Osteoblast (primary cell): ENCODE measurements at regions not wholly inside any gene's neighbourhood (a gene's known extent, or its start where the extent isn't known, plus 50 kb on each side); places are given as distances from the start of the nearest gene placed in this dataset.

Experiments
- DNase-seq: peaks from one replicate; pipeline ENCODE4 v3.0.0; 2011; ENCODE audit warnings: low spot score, mixed read lengths; ENCODE audit not compliant: insufficient read length; ENCODE audit errors: missing footprints
- H2AFZ ChIP-seq: 2 replicates; pipeline ENCODE4 v1.6.0; 2011; ENCODE audit warnings: mild to moderate bottlenecking, low read length
- H3K27ac ChIP-seq: 2 replicates; pipeline ENCODE4 v1.5.1; 2011; ENCODE audit warnings: mild to moderate bottlenecking, low read depth, low read length, moderate library complexity
- H3K27me3 ChIP-seq: 2 replicates; pipeline ENCODE4 v1.6.0; 2012; ENCODE audit warnings: mild to moderate bottlenecking, control low read depth, inconsistent platforms, low read length, moderate library complexity; ENCODE audit not compliant: insufficient read depth
- H3K36me3 ChIP-seq: 2 replicates; pipeline ENCODE4 v1.5.1; 2011; ENCODE audit warnings: mild to moderate bottlenecking, low read length, control low read depth, moderate library complexity; ENCODE audit not compliant: insufficient read depth
- H3K4me1 ChIP-seq: 2 replicates; pipeline ENCODE4 v1.5.1; 2011; ENCODE audit warnings: mild to moderate bottlenecking, low read length, control low read depth, moderate library complexity; ENCODE audit not compliant: insufficient read depth
- H3K4me2 ChIP-seq: 2 replicates; pipeline ENCODE4 v1.6.0; 2011; ENCODE audit warnings: mild to moderate bottlenecking, low read length; ENCODE audit not compliant: insufficient read depth
- H3K4me3 ChIP-seq: fragments of 200-600 bp; sonication (generic); 3 replicates; pipeline ENCODE4 v1.5.1; 2012; ENCODE audit warnings: mild to moderate bottlenecking, low read length, inconsistent platforms; ENCODE audit not compliant: insufficient read depth
- H3K79me2 ChIP-seq: 2 replicates; pipeline ENCODE4 v1.6.0; 2012; ENCODE audit warnings: mild to moderate bottlenecking, low read length, control low read depth, inconsistent platforms; ENCODE audit not compliant: insufficient read depth
- H3K9me3 ChIP-seq: 2 replicates; pipeline ENCODE4 v1.5.1; 2011; ENCODE audit warnings: low read depth, low read length, control low read depth
- H4K20me1 ChIP-seq: 2 replicates; pipeline ENCODE4 v1.6.0; 2012; ENCODE audit warnings: mild to moderate bottlenecking, low read length, control low read depth; ENCODE audit not compliant: insufficient read depth
- TF ChIP-seq, protein P1 (sequence below): IDR thresholded peaks from 2 replicates; pipeline ENCODE4 v1.5.1; 2011; ENCODE audit warnings: mild to moderate bottlenecking, low read depth, low read length, moderate library complexity; ENCODE audit errors: extremely low read depth

- Histone ChIP-seq H3K4me1 (no peaks in the 10 kb centered on the region), H4K20me1 (no peaks in the 10 kb centered on the region), H2AFZ (no peak overlapping the region), H3K27me3 (no peaks in the 10 kb centered on the region), H3K27ac (no peak overlapping the region), H3K4me3 (no peak overlapping the region), H3K9me3 (no peaks in the 10 kb centered on the region), H3K36me3 (no peaks in the 10 kb centered on the region), H3K79me2 (no peaks in the 10 kb centered on the region), H3K4me2 (no peak overlapping the region)
- TF ChIP-seq, protein P1, sequence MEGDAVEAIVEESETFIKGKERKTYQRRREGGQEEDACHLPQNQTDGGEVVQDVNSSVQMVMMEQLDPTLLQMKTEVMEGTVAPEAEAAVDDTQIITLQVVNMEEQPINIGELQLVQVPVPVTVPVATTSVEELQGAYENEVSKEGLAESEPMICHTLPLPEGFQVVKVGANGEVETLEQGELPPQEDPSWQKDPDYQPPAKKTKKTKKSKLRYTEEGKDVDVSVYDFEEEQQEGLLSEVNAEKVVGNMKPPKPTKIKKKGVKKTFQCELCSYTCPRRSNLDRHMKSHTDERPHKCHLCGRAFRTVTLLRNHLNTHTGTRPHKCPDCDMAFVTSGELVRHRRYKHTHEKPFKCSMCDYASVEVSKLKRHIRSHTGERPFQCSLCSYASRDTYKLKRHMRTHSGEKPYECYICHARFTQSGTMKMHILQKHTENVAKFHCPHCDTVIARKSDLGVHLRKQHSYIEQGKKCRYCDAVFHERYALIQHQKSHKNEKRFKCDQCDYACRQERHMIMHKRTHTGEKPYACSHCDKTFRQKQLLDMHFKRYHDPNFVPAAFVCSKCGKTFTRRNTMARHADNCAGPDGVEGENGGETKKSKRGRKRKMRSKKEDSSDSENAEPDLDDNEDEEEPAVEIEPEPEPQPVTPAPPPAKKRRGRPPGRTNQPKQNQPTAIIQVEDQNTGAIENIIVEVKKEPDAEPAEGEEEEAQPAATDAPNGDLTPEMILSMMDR, result no peak
- no peak for DNase-seq
These were observed 54.0 kb downstream of the MAP10 start for GRCh38 chr1:232859216-232859615.

DNA sequence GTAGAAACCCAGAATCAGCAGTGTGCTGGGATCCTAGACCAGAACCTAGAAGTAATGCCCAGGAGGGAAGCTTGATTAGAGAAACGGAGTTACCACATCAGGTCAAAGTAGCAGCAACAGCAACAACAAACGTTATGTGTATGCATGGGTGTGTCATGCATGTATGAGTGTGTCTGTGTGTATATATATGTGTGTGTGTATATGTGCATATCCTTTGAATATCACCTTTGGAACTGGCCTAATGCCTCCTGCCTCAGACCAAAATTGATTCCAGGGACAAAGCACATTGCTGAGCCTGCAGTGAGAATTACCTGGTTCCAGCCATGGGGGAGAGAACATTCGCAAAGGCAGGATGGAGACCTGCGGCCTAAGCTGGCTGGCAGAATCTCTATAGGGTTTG lies 55.9 kb downstream of the MAP10 start:
- no peak for DNase-seq
- TF ChIP-seq, protein P1, result no peak
- Histone ChIP-seq H2AFZ (no peak overlapping the region), H3K9me3 (no peaks in the 10 kb centered on the region), H3K4me2 (no peak overlapping the region), H3K4me1 (no peaks in the 10 kb centered on the region), H4K20me1 (no peaks in the 10 kb centered on the region), H3K4me3 (no peak overlapping the region), H3K27ac (no peak overlapping the region), H3K27me3 (no peaks in the 10 kb centered on the region), H3K36me3 (no peaks in the 10 kb centered on the region), H3K79me2 (no peaks in the 10 kb centered on the region)

GRCh38 chr1:232863544-232864275 lies 58.5 kb downstream of the MAP10 start:
- Histone ChIP-seq H3K4me3 (no peak overlapping the region), H3K9me3 (no peaks in the 10 kb centered on the region), H3K36me3 (no peaks in the 10 kb centered on the region), H3K27me3 (no peaks in the 10 kb centered on the region), H4K20me1 (no peaks in the 10 kb centered on the region), H3K27ac (no peak overlapping the region), H3K4me2 (no peak overlapping the region), H3K79me2 (no peaks in the 10 kb centered on the region), H3K4me1 (peaks cover 3% of the 10 kb centered on the region), H2AFZ (no peak overlapping the region)
- TF ChIP-seq, protein P1, result no peak
- no peak for DNase-seq

DNA sequence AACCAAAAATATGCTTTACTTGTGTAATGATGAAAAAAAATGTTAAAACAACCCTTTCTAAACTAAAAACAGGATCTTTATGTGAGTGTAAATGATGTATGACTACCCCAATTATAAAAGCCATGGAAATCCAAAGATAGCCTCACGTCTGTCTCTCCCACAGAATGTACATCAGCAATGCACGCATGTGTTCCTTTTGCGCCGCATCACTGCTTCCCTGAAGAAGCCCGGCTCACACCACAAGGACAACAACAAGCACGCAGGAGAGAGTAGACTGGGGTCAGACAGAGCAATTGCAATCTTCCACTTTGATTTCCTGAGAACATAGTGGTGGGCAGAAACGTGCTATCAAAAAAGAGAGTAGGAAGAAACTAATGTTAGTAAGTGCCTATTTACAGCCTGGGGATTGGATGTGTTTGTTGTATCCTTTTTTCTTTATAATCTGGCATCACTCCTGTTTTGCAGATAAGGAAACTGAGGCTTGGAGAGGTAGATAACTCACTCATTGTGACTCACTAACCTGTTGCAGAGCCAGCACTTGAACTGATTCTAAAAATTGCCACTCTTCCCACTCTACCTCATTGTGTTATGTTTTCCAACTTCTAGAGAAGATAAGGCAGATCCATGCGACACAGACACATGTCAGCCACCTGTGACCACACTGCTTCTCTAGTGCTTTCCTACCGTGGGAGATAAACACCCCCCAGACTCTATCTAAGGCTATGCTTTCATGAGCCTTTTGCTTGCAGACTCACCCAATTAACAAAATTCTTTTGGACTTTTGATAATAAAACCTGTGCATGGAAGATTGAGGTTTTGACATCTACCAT lies 60.1 kb downstream of the MAP10 start:
- no peak for DNase-seq
- peaks cover 10% of the 10 kb centered on the region for H3K4me1 ChIP-seq

More for the DNA sequence above, 60.1 kb downstream of the MAP10 start:
- Histone ChIP-seq H3K4me3 (no peak overlapping the region), H3K36me3 (no peaks in the 10 kb centered on the region), H4K20me1 (no peaks in the 10 kb centered on the region), H3K27me3 (no peaks in the 10 kb centered on the region), H3K9me3 (no peaks in the 10 kb centered on the region), H3K4me2 (no peak overlapping the region), H2AFZ (no peak overlapping the region), H3K27ac (no peak overlapping the region), H3K79me2 (no peaks in the 10 kb centered on the region)
- TF ChIP-seq, protein P1, result no peak
